Kidney glomerular epithelial cell (primary cell): ENCODE measurements at regions not wholly inside any gene's neighbourhood (a gene's known extent, or its start where the extent isn't known, plus 50 kb on each side); places are given as distances from the start of the nearest gene placed in this dataset.
A peak's percentile ranks its signal among the peaks of the same experiment; 100 is the strongest.
"Not testable (repeated sequence)": the region's sequence is repeated elsewhere in the genome, so short reads cannot be mapped to it uniquely, and the experiment has no call there.

Source experiments
- DNase-seq: peaks from one replicate; lab custom pipeline; 2025; lab: John Stamatoyannopoulos, UW

DNA sequence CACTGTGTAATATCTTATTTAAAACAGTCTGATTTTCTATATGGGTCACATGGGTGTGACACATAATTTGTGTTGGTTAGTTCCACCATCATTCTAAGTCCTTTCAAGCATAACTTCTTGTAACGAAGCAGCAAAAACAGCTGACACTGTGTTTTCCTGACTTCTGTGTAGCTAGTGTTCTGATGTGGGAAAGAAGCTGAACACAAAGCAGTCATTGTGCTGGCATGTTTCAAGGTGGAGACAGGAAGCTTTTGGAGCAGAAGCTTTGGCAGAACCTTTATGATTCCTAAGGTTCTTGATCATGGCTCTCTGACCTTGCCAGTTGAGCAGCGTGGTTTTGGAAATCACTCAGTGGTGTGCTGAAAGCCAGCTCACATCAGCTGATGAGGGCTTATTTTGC lies 351.7 kb upstream of the MDGA2 start:
- no peak for DNase-seq

DNA sequence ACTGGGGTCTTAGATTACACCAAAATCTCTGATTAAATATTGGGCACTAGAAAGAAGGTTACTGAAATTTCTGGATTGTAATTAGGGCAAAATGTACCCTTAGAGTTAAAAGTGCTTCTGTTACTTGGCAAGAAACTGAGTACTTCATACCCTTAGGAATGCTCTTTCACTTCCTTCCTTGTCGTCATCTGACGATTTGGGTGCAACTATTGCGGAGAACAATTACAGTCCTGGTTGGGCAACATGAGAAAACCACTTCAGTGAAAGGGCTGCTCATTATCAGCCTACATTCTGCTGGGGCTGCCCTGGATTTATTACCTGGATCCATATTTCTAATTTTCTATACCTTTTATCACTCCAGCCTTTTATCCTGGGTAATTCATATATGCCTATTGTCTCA lies 348.5 kb upstream of the MDGA2 start:
- DNase-seq: no peak

DNA sequence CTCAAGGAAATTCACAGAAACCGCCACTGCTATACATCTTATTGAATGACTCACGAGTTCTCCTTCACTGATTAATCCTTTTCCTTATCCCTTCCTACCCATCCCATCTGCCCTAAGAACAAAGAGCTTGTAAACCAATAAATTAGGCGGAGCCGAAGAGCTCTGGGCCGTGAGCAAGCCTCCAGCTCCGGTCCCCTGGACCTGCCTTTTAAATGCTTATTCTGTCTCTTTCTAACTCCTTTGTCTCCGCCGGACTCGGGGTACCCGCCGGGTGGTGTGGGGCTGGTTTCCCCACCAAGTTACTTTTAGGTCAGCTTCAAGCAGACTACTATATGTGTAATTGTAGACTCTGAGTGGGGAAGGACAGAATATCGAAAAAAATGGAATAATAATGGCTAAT lies 336.1 kb upstream of the MDGA2 start:
- not testable (repeated sequence) for DNase-seq

DNA sequence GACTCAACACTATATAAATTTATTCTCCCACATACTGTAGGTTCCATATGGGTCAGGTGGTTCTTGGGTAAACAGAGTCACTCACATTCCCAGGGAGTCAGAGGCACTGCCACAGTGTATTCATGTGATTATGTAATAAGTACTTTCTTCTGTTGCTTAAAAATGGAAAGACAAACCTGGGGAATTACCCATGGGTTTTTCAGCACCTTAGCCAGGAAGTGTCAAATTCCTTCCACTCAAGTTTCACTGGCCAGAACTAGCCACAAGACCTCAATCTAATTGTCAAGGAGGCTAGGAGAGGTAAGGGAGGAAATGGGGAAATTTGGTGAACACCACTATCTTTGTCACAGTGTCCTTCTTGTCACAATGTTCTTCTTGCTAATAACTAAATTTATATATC lies 333.2 kb upstream of the MDGA2 start:
- no peak for DNase-seq

DNA sequence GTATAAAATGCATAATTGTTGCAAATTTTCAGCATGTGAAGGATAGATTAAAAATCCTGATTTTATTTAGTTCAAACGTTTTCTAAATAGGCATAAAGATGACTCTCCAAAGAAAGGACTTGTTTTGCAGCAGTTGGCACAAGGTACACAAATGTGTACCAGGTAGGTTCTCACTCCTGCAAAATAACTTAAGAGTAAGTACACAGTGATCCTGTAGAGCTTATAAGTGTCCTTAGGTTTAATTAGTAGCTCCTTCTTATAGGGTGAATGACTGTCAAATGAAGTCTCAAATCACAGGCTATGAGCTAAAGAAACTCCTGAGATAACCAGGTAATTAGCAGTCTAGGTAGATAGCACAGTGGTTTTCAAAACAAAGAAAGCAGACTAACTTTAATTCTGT lies 330.6 kb upstream of the MDGA2 start:
- DNase-seq: no peak

DNA sequence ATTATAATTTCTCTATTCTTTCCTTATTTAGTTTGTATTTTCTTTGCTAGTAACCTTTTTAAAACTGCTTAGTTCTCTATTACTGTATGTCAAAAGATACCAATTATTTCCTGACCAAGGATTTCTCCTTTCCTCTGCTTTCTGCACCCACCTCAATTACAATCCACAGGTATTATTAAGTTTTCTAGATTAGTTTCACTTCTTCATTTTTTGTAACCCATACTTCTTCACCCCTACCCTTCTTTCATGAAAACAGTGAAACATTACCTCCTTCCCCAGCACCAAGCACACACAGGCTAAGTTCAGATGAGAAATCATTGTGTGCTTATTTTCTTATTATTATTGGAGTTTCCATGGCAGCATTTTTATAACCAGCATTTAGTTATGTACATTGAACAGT lies 318.5 kb upstream of the MDGA2 start:
- no peak for DNase-seq

DNA sequence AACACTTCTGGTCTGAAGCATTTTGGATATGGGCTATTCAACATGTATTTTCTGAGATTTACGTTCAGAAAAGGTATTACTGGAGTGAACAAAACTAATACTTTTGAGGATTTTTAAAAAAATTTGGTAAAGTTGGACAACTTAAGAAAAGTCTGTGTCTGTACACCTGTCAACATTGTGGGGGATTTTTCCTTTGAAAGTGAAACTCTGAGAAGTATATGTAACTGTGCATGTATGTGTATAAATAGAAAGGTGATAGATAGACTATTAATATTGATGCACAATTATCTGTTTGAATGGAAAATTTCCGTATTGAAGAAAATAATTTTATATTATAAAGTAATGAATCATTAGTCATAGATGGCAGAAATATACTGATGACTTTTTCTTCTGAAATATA lies 312.8 kb upstream of the MDGA2 start:
- DNase-seq: no peak

DNA sequence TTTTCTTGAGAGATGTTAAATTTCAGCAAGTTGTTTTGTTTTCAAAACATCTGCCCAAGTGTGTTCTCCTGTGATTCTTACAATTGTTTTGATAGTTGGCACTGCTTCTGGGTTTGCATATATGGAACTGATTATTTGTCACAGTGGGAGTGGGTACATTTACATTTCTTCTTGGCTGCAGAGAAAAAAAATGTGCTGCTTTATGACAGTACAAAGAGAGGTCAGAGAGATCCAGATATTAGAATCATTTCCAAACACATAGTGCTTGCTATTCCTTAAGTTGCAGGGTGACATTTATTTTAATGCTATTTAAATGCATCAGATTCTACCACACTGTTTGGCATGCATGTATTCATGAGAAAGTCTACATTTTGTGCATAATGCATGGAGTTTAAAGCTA lies 303.5 kb upstream of the MDGA2 start:
- DNase-seq: no peak

DNA sequence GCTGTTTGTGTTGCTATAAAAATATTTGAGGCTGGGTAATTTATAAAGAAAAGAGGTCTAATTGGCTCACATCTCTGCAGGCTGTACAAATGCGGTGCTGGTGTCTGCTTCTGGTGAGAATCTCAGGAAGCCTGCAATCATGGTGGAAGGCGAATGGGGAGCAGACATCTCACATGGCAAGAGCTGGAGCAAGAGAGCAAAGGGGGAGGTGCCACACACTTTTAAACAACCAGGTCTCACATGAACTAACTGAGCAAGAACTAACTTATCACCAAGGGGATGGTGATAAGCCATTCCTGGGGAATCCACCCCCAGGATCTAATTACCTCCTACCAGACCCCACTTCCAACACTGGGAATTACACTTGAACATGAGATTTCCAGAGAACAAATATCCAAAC lies 300.7 kb upstream of the MDGA2 start:
- no peak for DNase-seq

DNA sequence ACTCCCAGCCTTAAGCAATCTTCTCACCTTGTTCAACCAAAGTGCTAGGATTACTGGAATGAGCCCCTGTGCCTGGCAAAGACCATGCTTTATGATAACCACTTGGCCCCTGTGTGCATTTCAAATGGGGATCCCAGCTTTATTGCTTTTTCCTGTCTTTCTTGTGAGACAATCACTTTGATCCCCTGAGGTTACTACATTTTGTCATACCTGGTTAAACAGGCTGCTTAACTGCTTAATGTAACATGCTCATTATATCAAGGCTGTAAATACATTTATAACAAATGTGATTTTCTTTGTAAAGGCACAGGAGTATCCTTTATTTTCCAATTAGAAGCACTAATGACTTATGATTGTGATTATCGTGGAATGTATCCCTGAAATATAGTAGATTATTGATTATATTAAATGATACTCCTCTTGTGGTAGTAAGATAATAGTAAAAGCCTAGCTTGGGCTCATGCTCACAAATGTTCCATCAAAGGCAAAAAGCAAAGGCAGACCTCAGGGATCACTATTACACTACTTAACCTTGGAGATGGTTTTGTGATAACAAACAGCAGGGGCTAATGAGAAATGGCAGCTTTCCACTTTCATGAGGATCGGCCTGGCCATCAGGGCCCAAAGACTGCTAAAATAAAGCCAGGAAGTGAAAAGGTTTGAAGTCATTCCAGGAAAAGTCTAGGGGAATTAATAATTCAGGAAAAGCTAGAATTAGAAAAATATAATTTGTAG lies 290.8 kb upstream of the MDGA2 start:
- DNase-seq: no peak

DNA sequence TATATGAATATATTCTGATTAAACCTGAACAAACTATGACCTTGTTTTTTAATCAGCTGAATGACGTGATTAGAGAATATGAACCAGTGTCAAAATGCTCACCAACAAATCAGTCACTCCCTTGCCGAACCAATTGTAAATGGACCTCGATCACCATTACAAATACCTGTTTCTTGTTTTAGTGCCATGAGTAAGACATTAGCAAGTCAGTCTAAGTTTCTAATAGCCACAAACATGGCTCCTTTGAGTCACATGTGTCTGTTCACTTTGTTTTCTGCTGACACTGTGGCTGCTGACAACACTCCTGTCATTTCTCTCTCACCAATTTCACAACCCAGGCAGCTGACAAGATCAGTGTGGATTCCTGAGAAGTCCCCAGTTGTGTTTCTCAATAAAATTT lies 286.2 kb upstream of the MDGA2 start:
- DNase-seq: no peak

DNA sequence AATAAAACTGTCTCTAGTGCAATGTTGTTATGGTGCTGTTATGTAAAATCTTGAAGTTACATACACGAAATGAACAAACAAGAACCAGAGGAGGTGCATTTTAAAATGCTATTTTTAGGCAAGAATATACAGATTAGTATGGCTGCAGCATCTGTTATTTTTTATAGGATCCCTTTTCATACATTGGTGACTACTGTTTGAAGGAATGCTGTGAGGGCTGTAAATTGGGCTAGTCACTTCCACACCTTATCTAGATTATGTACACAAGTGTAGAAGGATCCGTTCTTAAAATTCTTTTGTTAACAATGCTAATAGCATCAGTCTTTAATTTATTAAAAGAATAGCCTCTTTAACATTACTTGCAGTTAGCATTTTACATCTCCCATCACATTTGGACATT lies 284.3 kb upstream of the MDGA2 start:
- DNase-seq: no peak

DNA sequence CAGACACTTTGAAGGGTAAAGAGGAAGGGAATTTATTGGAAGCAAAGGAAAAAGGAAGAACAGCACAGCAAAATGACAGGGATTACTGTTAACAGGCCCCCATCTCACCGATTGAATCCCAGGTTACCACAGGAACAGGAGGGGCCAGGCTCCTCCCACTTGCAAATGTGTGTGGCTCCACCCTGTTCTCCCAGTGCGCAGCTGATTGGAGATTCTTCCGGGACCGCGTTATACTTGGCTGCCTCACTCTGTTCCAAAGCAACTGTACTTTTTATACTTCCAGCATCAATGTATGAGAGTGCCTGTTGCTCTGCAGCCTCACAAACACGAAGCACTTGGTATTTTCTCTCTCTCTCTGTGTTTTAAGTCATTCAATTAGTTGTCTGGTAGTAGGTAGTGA lies 273.6 kb upstream of the MDGA2 start:
- no peak for DNase-seq

DNA sequence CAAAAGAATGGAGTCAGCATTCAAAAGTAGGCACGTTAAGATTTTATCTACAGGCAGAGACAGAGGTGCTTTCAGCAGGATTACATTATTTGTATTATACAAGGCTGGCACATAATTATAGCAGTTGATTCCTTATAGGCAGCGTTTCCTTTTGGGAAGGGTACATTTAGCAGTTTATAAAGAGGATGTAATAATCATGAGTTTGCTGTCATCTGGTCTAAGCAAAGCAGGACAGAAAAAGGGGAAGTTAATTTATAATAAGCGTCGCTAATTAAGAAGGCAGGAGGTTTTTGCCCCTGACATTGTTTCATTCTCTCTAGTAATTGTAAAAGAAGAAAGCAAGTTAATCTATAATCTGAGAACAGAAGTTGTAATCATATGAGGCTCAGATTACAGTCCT lies 259.9 kb upstream of the MDGA2 start:
- DNase-seq: no peak

DNA sequence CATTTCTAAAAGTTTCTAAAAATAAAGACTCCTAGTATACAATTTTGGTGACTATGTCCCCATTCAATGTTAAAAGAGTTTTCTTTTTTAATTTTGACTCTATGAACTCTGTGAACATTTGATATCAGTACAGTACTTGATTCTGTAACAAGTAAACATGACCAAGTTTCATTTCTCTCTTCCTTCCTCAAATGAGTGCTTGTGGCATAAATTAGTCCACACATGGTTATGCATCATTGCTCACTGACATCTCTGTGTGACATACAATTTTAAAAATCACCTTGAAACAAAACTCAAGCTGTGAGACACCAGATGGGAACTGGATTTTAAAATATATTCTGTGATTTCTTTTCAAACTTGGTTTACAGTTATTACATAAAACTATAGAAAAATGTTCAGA lies 253.9 kb upstream of the MDGA2 start:
- DNase-seq: no peak

DNA sequence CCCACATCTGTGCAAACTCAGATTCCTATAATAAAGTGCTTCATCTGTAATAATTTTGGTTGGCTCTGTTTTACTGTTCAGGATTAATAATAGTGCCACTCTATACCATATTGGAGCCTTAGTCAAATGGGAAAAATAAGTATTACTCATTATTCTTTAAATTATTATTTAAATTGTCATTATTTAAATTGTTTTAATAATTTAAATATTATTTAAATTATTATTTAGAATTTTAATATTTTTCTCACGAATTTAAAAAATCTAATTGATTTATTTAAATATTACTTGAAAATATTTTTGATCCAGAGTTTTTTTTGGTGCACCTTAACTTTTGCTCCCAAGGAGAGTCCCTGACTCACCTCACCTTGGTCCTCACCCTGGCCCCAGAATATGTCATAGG lies 245.7 kb upstream of the MDGA2 start:
- DNase-seq: no peak

DNA sequence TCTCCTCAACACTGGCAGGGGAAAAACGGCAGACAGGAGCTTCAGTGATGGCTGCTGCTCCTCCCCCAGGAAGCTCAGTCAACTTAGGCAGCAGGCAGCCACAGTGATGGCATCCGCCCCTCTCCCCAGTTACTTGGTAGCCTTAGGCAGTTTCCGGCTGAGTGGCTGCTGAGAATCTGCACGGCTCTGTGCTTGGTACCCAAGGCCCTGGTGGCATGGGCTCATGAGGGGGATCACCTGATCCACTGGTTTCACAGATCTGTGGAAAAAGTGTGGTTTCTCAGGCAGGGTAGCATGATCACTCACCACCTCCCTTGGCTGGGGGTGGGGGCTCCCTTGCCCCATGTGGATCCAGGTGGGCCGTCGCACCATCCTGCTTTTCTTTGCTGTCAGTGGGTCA lies 244.6 kb upstream of the MDGA2 start:
- DNase-seq: no peak

DNA sequence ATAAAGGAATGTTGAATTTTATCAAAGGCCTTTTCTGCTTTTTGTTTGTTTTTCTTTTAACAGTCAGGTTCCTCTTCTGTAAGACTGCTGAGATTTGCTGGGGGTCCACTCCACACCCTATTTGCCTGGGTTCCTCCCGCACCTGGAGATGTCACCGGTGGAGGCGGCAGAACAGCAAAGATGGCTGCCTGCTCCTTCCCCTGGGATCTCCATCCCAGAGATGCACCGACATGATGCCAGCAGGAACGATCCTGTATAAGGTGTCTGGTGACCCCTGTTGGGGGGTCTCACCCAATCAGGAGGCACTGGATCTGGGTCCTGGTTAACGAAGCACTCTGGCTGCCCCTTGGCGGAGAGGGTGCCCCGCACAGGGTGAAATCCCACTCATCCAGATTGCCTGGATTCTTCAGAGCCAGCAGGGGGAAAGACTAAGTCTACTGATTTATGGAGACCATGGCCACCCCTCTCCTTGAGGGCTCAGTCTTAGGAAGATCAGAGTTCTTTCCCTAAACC lies 244.0 kb upstream of the MDGA2 start:
- DNase-seq: no peak

DNA sequence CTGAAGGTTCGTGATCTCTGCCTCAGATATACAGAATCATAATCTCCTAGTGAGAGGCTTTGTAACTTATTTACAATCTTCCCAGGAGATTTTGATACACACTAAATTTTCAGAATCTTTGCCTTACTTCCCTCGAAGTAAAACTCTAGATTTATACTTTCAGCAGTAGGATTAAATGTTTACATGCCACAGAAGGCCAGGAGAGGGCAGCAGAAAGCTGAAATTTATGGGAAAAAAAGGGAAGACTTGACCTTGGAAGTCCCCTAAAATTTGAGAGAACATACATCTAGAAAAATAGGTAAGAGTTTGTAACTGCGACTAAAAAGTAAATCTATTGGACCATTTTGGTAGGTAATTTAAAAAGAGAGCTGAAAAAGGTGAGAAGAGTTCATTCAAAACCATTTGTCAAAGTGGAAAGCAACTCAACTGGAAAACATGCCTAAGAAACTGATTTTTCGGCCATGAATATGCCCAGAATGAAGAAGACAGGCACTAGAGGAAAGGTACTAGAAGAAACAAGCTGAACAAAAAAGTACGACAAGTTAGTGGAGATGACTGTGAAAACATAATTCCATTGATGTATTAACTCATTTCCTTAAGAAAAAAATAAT lies 242.0 kb upstream of the MDGA2 start:
- DNase-seq: peak; percentile 39

DNA sequence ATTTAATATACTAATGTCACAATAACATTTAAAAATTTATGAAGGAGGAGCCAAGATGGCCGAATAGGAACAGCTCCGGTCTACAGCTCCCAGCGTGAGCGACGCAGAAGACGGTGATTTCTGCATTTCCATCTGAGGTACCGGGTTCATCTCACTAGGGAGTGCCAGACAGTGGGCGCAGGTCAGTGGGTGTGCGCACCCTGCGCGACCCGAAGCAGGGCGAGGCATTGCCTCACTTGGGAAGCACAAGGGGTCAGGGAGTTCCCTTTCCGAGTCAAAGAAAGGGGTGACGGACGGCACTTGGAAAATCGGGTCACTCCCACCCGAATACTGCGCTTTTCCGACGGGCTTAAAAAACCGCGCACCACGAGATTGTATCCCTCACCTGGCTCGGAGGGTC lies 225.7 kb upstream of the MDGA2 start:
- DNase-seq: not testable (repeated sequence)

DNA sequence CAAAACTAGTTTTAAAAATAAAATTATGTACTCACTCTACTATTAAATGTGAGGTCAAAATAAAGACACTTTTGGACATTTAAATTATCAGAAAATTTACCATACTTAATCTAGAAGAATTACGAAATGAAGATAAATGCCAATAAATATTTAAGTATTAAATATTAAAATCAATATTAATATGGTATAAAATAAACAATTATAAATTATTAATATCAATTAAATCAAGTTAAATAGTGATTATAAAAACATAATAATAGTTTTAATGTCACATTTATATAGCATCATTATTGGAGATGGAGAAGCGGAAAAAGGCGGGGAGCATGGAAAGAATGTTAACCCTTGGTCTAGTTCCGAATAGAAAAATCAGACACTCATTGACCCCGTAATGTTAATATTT lies 224.3 kb upstream of the MDGA2 start:
- no peak for DNase-seq

DNA sequence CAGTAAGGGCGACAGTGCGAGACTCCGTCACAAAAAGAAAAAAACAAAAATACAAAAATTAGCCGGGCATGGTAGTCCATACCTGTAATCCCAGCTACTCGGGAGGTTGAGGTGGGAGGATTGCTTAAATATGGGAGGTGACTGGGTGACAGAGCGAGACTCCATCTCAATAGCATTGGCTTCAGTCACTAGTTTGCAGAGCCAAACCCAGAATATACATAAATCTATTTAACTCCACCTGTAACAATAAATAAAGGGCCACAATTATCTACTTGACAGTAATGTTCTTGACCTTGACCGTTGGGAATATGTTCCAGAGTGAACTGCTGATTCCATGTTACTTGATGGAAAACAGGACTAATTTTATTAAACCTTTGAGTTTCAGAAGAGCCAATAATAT lies 198.9 kb upstream of the MDGA2 start:
- DNase-seq: no peak

DNA sequence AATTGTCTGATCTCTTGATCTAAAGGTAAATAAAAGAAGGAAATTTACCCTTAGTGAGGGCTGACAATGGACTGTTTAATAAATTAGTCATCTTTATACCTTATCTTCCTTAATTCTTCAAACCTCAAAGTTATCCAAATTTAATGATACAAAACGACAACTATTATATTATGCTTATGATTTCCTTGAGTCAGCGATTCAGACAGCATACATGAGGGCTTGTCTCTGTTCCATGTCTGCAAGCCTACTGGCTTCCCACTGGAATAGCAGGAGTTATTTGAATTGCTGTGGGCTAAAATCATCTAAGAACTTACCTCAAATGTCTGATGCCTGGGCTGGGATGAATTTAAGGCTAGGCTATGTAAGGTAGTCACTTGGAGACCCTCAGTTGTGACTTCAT lies 197.2 kb upstream of the MDGA2 start:
- no peak for DNase-seq

DNA sequence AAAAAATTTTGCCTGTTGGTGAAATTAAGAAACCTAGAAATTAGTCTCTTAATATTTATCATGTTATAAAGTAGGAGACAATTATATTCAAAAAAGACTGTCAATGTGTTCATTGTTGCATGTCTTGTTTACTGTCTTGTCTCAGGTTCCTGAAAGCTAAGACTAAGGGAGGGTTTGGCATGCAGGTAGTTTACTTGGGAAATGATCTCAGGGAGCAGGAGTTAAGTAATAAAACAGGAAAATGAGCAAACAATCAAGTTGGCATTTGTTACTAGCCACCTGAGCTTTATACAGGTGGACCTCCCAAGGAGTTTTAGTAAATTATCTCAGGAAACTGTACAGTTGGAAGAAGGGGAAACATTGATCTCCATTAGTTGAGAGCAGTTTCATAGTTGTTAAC lies 188.0 kb upstream of the MDGA2 start:
- no peak for DNase-seq
